Right forelimb (tissue), 1 donor: ENCODE measurements at regions not wholly inside any gene's neighbourhood (a gene's known extent, or its start where the extent isn't known, plus 50 kb on each side); places are given as distances from the start of the nearest gene placed in this dataset.
"Not testable (repeated sequence)": the region's sequence is repeated elsewhere in the genome, so short reads cannot be mapped to it uniquely, and the experiment has no call there.

Experiments used
- DNase-seq: peaks from one replicate; pipeline ENCODE4 v3.0.0-alpha.2; 2018

- not testable (repeated sequence) for DNase-seq
Observed at GRCh38 chr10:22079921-22080320, 76.4 kb upstream of the DNAJC1 start.

GRCh38 chr10:22071332-22071731 is 67.8 kb upstream of the DNAJC1 start:
- DNase-seq: no peak

- DNase-seq: no peak
Observed at GRCh38 chr10:22067091-22067490, 63.6 kb upstream of the DNAJC1 start.

- DNase-seq: not testable (repeated sequence)
Observed at GRCh38 chr10:22060984-22061383, 57.5 kb upstream of the DNAJC1 start.

- no peak for DNase-seq
Observed at GRCh38 chr10:22058201-22058600, 54.7 kb upstream of the DNAJC1 start.

- no peak for DNase-seq
Observed at GRCh38 chr10:22054961-22055360, 51.4 kb upstream of the DNAJC1 start.
